Immature natural killer cell (primary cell): ENCODE measurements at regions not wholly inside any gene's neighbourhood (a gene's known extent, or its start where the extent isn't known, plus 50 kb on each side); places are given as distances from the start of the nearest gene placed in this dataset.
A peak's percentile ranks its signal among the peaks of the same experiment; 100 is the strongest.

ENCODE experiments used
- DNase-seq, 3 donors: peaks; one replicate each; pipeline ENCODE4 v3.0.0; 2022; ENCODE audit warnings: mixed read lengths in 1 of 3
- H3K27ac Mint-ChIP-seq, 6 donors: one replicate each; pipeline ENCODE4 v1.8.0; 2020; ENCODE audit warnings: mixed read lengths in 6 of 6, mild to moderate bottlenecking in 5 of 6, inconsistent platforms in 4 of 6, moderate library complexity in 3 of 6
- H3K27me3 Mint-ChIP-seq, 3 donors: one replicate each; pipeline ENCODE4 v1.8.0; 2020 to 2021; ENCODE audit warnings: low read depth in 3 of 3, mild to moderate bottlenecking in 3 of 3, mixed read lengths in 3 of 3, moderate library complexity in 3 of 3, inconsistent platforms in 1 of 3
- H3K36me3 Mint-ChIP-seq, 3 donors: one replicate each; pipeline ENCODE4 v1.8.0; 2020; ENCODE audit warnings: mixed read lengths in 3 of 3, inconsistent platforms in 2 of 3, mild to moderate bottlenecking in 2 of 3
- H3K4me1 Mint-ChIP-seq, 2 donors: one replicate each; pipeline ENCODE4 v1.8.0; 2020; ENCODE audit warnings: inconsistent platforms in 2 of 2, mild to moderate bottlenecking in 2 of 2, mixed read lengths in 2 of 2, moderate library complexity in 1 of 2
- H3K4me3 Mint-ChIP-seq, 5 donors: one replicate each; pipeline ENCODE4 v1.8.0; 2020; ENCODE audit warnings: mild to moderate bottlenecking in 5 of 5, mixed read lengths in 5 of 5, inconsistent platforms in 3 of 5, moderate library complexity in 3 of 5
- H3K9me3 Mint-ChIP-seq, 6 donors: one replicate each; pipeline ENCODE4 v1.8.0; 2020; ENCODE audit warnings: mild to moderate bottlenecking in 6 of 6, mixed read lengths in 6 of 6, inconsistent platforms in 4 of 6, moderate library complexity in 3 of 6

- Mint-ChIP-seq H3K27me3 (peaks cover 0 to 7% (median 3%) of the 10 kb centered on the region in 3 donors), H3K9me3 (no peaks in the 10 kb centered on the region), H3K36me3 (peaks cover 0 to 7% (median 0%) of the 10 kb centered on the region in 3 donors), H3K27ac (no peak overlapping the region), H3K4me1 (peaks cover 5 to 10% of the 10 kb centered on the region in 2 donors), H3K4me3 (no peak overlapping the region)
- DNase-seq, result no peak
Measured at GRCh38 chr1:5374192-5374591, 618.0 kb downstream of the NPHP4 start.

- H3K9me3 Mint-ChIP-seq, result no peaks in the 10 kb centered on the region
- peaks cover 5 to 10% of the 10 kb centered on the region in 2 donors for H3K4me1 Mint-ChIP-seq
- H3K36me3 Mint-ChIP-seq, result peaks cover 0 to 7% (median 0%) of the 10 kb centered on the region in 3 donors
- H3K27me3 Mint-ChIP-seq, result peaks cover 0 to 7% (median 3%) of the 10 kb centered on the region in 3 donors
- no peak overlapping the region for H3K4me3 Mint-ChIP-seq
- DNase-seq, result no peak
- H3K27ac Mint-ChIP-seq, result no peak overlapping the region
Measured at GRCh38 chr1:5373281-5373680, 618.9 kb downstream of the NPHP4 start.

- H3K4me3 Mint-ChIP-seq, result no peak overlapping the region
Measured at GRCh38 chr1:5371270-5371669, 621.0 kb downstream of the NPHP4 start.

GRCh38 chr1:5370311-5370710, 621.9 kb downstream of the NPHP4 start:
- no peaks in the 10 kb centered on the region for H3K9me3 Mint-ChIP-seq
- H3K27ac Mint-ChIP-seq, result no peak overlapping the region
- DNase-seq, result no peak
- peaks cover 5 to 10% of the 10 kb centered on the region in 2 donors for H3K4me1 Mint-ChIP-seq
- H3K36me3 Mint-ChIP-seq, result peaks cover 0 to 7% (median 0%) of the 10 kb centered on the region in 3 donors
- peak overlapping the region in 1 of 5 donors; percentile 34 for H3K4me3 Mint-ChIP-seq
- H3K27me3 Mint-ChIP-seq, result peaks cover 3 to 10% (median 4%) of the 10 kb centered on the region in 3 donors

More at GRCh38 chr1:5371270-5371669, 621.0 kb downstream of the NPHP4 start:
- peaks cover 0 to 7% (median 0%) of the 10 kb centered on the region in 3 donors for H3K36me3 Mint-ChIP-seq
- no peak for DNase-seq
- no peaks in the 10 kb centered on the region for H3K9me3 Mint-ChIP-seq
- H3K4me1 Mint-ChIP-seq, result peaks cover 5 to 10% of the 10 kb centered on the region in 2 donors
- peaks cover 2 to 7% (median 3%) of the 10 kb centered on the region in 3 donors for H3K27me3 Mint-ChIP-seq
- H3K27ac Mint-ChIP-seq, result no peak overlapping the region

- Mint-ChIP-seq H3K4me3 (no peak overlapping the region), H3K4me1 (peaks cover 5 to 10% of the 10 kb centered on the region in 2 donors)
Measured at GRCh38 chr1:5369223-5369622, 623.0 kb downstream of the NPHP4 start.

GRCh38 chr1:5368201-5368600, 624.0 kb downstream of the NPHP4 start:
- Mint-ChIP-seq H3K4me1 (peaks cover 5 to 10% of the 10 kb centered on the region in 2 donors), H3K27me3 (peaks cover 1 to 6% (median 4%) of the 10 kb centered on the region in 3 donors), H3K4me3 (no peak overlapping the region), H3K9me3 (no peaks in the 10 kb centered on the region), H3K36me3 (peaks cover 0 to 5% (median 0%) of the 10 kb centered on the region in 3 donors), H3K27ac (no peak overlapping the region)
- no peak for DNase-seq

More at GRCh38 chr1:5369223-5369622, 623.0 kb downstream of the NPHP4 start:
- H3K27me3 Mint-ChIP-seq, result peaks cover 3 to 6% (median 4%) of the 10 kb centered on the region in 3 donors
- no peak for DNase-seq
- no peaks in the 10 kb centered on the region for H3K9me3 Mint-ChIP-seq
- no peak overlapping the region for H3K27ac Mint-ChIP-seq
- H3K36me3 Mint-ChIP-seq, result peaks cover 0 to 7% (median 0%) of the 10 kb centered on the region in 3 donors

- no peaks in the 10 kb centered on the region for H3K9me3 Mint-ChIP-seq
- no peaks in the 10 kb centered on the region for H3K36me3 Mint-ChIP-seq
- H3K27ac Mint-ChIP-seq, result no peak overlapping the region
- H3K27me3 Mint-ChIP-seq, result peaks cover 2 to 6% (median 6%) of the 10 kb centered on the region in 3 donors
- peaks cover 5 to 10% of the 10 kb centered on the region in 2 donors for H3K4me1 Mint-ChIP-seq
- DNase-seq, result no peak
- no peak overlapping the region for H3K4me3 Mint-ChIP-seq
Measured at GRCh38 chr1:5367306-5367705, 624.9 kb downstream of the NPHP4 start.

GRCh38 chr1:5365751-5366150, 626.5 kb downstream of the NPHP4 start:
- H3K4me3 Mint-ChIP-seq, result no peak overlapping the region
- H3K9me3 Mint-ChIP-seq, result no peaks in the 10 kb centered on the region
- peaks cover 2 to 6% (median 6%) of the 10 kb centered on the region in 3 donors for H3K27me3 Mint-ChIP-seq
- H3K36me3 Mint-ChIP-seq, result no peaks in the 10 kb centered on the region
- H3K27ac Mint-ChIP-seq, result no peak overlapping the region
- H3K4me1 Mint-ChIP-seq, result peaks cover 5 to 8% of the 10 kb centered on the region in 2 donors
- no peak for DNase-seq

- no peaks in the 10 kb centered on the region for H3K4me1 Mint-ChIP-seq
- H3K4me3 Mint-ChIP-seq, result no peak overlapping the region
- DNase-seq, result no peak
- H3K27ac Mint-ChIP-seq, result no peak overlapping the region
- H3K36me3 Mint-ChIP-seq, result peaks cover 0 to under 1% (median 0%) of the 10 kb centered on the region in 3 donors
- peaks cover 0 to 2% (median 0%) of the 10 kb centered on the region in 6 donors for H3K9me3 Mint-ChIP-seq
- peaks cover 2 to 6% (median 3%) of the 10 kb centered on the region in 3 donors for H3K27me3 Mint-ChIP-seq
Measured at GRCh38 chr1:5364591-5364990, 627.6 kb downstream of the NPHP4 start.

- H3K4me3 Mint-ChIP-seq, result no peak overlapping the region
- no peak overlapping the region for H3K27ac Mint-ChIP-seq
- H3K4me1 Mint-ChIP-seq, result peaks cover 2 to 6% of the 10 kb centered on the region in 2 donors
- peaks cover 2 to 14% (median 8%) of the 10 kb centered on the region in 6 donors for H3K9me3 Mint-ChIP-seq
- DNase-seq, result no peak
- peaks cover 1 to 4% (median 3%) of the 10 kb centered on the region in 3 donors for H3K27me3 Mint-ChIP-seq
- peaks cover 0 to 3% (median 0%) of the 10 kb centered on the region in 3 donors for H3K36me3 Mint-ChIP-seq
Measured at GRCh38 chr1:5354681-5355080, 637.5 kb downstream of the NPHP4 start.

GRCh38 chr1:5351366-5351765, 640.9 kb downstream of the NPHP4 start:
- H3K27me3 Mint-ChIP-seq, result peaks cover 2 to 6% (median 6%) of the 10 kb centered on the region in 3 donors
- peaks cover 0 to 5% (median 4%) of the 10 kb centered on the region in 6 donors for H3K9me3 Mint-ChIP-seq
- H3K4me3 Mint-ChIP-seq, result no peak overlapping the region
- H3K4me1 Mint-ChIP-seq, result no peaks in the 10 kb centered on the region
- no peak overlapping the region for H3K27ac Mint-ChIP-seq
- DNase-seq, result no peak
- no peaks in the 10 kb centered on the region for H3K36me3 Mint-ChIP-seq

- H3K27ac Mint-ChIP-seq, result no peak overlapping the region
- peaks cover 2 to 8% (median 5%) of the 10 kb centered on the region in 3 donors for H3K27me3 Mint-ChIP-seq
- DNase-seq, result no peak
- H3K9me3 Mint-ChIP-seq, result peaks cover 0 to 2% (median 0%) of the 10 kb centered on the region in 6 donors
- H3K4me3 Mint-ChIP-seq, result no peak overlapping the region
- H3K4me1 Mint-ChIP-seq, result no peaks in the 10 kb centered on the region
- no peaks in the 10 kb centered on the region for H3K36me3 Mint-ChIP-seq
Measured at GRCh38 chr1:5349526-5349925, 642.7 kb downstream of the NPHP4 start.

GRCh38 chr1:5348732-5349465, 643.3 kb downstream of the NPHP4 start:
- Mint-ChIP-seq H3K4me3 (no peak overlapping the region), H3K27ac (peak overlapping the region in 1 of 6 donors; percentile 46), H3K9me3 (peaks cover 0 to 2% (median 0%) of the 10 kb centered on the region in 6 donors), H3K4me1 (no peaks in the 10 kb centered on the region), H3K27me3 (peaks cover 2 to 7% (median 5%) of the 10 kb centered on the region in 3 donors), H3K36me3 (no peaks in the 10 kb centered on the region)
- peak in 2 of 3 donors; percentile 10 to 60 for DNase-seq

- H3K27me3 Mint-ChIP-seq, result peaks cover 4 to 6% (median 5%) of the 10 kb centered on the region in 3 donors
- peak overlapping the region in 1 of 6 donors; percentile 2 for H3K27ac Mint-ChIP-seq
- peaks cover 0 to 2% (median 0%) of the 10 kb centered on the region in 6 donors for H3K9me3 Mint-ChIP-seq
Measured at GRCh38 chr1:5347726-5348125, 644.5 kb downstream of the NPHP4 start.

More at GRCh38 chr1:5347726-5348125, 644.5 kb downstream of the NPHP4 start:
- H3K4me3 Mint-ChIP-seq, result no peak overlapping the region
- no peak for DNase-seq
- H3K36me3 Mint-ChIP-seq, result no peaks in the 10 kb centered on the region
- no peaks in the 10 kb centered on the region for H3K4me1 Mint-ChIP-seq
